Activated naive CD8-positive, alpha-beta T cell treated with anti-CD3 and anti-CD28 coated beads, Interleukin-2, amount 50 U/mL, for 24 hours (primary cell): ENCODE measurements at regions not wholly inside any gene's neighbourhood (a gene's known extent, or its start where the extent isn't known, plus 50 kb on each side); places are given as distances from the start of the nearest gene placed in this dataset.
A peak's percentile ranks its signal among the peaks of the same experiment; 100 is the strongest.

Experiments used
- ATAC-seq: fragments of 150-1000 bp; cut with Tn5 transposase; one replicate; pipeline ENCODE4 v1.10.0; 2021
- DNase-seq: peaks from one replicate; pipeline ENCODE4 v3.0.0; 2021
- H3K27ac Mint-ChIP-seq: one replicate; pipeline ENCODE4 v1.8.0; 2021; ENCODE audit warnings: mild to moderate bottlenecking, mixed read lengths
- H3K27me3 Mint-ChIP-seq: one replicate; pipeline ENCODE4 v1.8.0; 2021; ENCODE audit warnings: mixed read lengths
- H3K36me3 Mint-ChIP-seq: one replicate; pipeline ENCODE4 v1.8.0; 2021; ENCODE audit warnings: low read depth, mixed read lengths
- H3K4me1 Mint-ChIP-seq: one replicate; pipeline ENCODE4 v1.8.0; 2021; ENCODE audit warnings: mixed read lengths
- H3K4me3 Mint-ChIP-seq: one replicate; pipeline ENCODE4 v1.8.0; 2021; ENCODE audit warnings: mild to moderate bottlenecking, moderate library complexity, mixed read lengths
- H3K9me3 Mint-ChIP-seq: one replicate; pipeline ENCODE4 v1.8.0; 2021; ENCODE audit warnings: mixed read lengths

- no peak overlapping the region for H3K27ac Mint-ChIP-seq
- H3K4me1 Mint-ChIP-seq = peaks cover 7% of the 10 kb centered on the region
- H3K36me3 Mint-ChIP-seq = no peaks in the 10 kb centered on the region
- DNase-seq = no peak
- H3K4me3 Mint-ChIP-seq = no peak overlapping the region
- H3K9me3 Mint-ChIP-seq = peaks cover 8% of the 10 kb centered on the region
- no peaks in the 10 kb centered on the region for H3K27me3 Mint-ChIP-seq
- no peak for ATAC-seq
These were observed 133.5 kb upstream of the KL start for GRCh38 chr13:32882691-32883090.

GRCh38 chr13:32883474-32883873 is 132.7 kb upstream of the KL start:
- Mint-ChIP-seq H3K27ac (no peak overlapping the region), H3K27me3 (no peaks in the 10 kb centered on the region), H3K4me1 (peaks cover 7% of the 10 kb centered on the region), H3K36me3 (no peaks in the 10 kb centered on the region), H3K9me3 (peaks cover 11% of the 10 kb centered on the region), H3K4me3 (no peak overlapping the region)
- DNase-seq = no peak
- no peak for ATAC-seq

- ATAC-seq (no peak), DNase-seq (no peak)
- Mint-ChIP-seq H3K27ac (no peak overlapping the region), H3K27me3 (no peaks in the 10 kb centered on the region), H3K4me1 (no peaks in the 10 kb centered on the region), H3K4me3 (no peak overlapping the region), H3K9me3 (peaks cover 11% of the 10 kb centered on the region), H3K36me3 (no peaks in the 10 kb centered on the region)
These were observed 128.6 kb upstream of the KL start for GRCh38 chr13:32887617-32888016.

- no peak for ATAC-seq
- Mint-ChIP-seq H3K4me3 (no peak overlapping the region), H3K9me3 (peaks cover 11% of the 10 kb centered on the region), H3K27ac (no peak overlapping the region), H3K27me3 (peaks cover 5% of the 10 kb centered on the region), H3K4me1 (no peaks in the 10 kb centered on the region), H3K36me3 (no peaks in the 10 kb centered on the region)
- no peak for DNase-seq
These were observed 126.1 kb upstream of the KL start for GRCh38 chr13:32889986-32890565.

GRCh38 chr13:32893176-32893575 is 123.0 kb upstream of the KL start:
- H3K9me3 Mint-ChIP-seq = no peaks in the 10 kb centered on the region
- H3K4me3 Mint-ChIP-seq = no peak overlapping the region
- ATAC-seq (no peak), DNase-seq (no peak)
- no peaks in the 10 kb centered on the region for H3K4me1 Mint-ChIP-seq
- peaks cover 5% of the 10 kb centered on the region for H3K27me3 Mint-ChIP-seq
- no peak overlapping the region for H3K27ac Mint-ChIP-seq
- H3K36me3 Mint-ChIP-seq = no peaks in the 10 kb centered on the region

- Mint-ChIP-seq H3K27me3 (peaks cover 5% of the 10 kb centered on the region), H3K27ac (no peak overlapping the region), H3K36me3 (no peaks in the 10 kb centered on the region), H3K4me1 (no peaks in the 10 kb centered on the region), H3K4me3 (no peak overlapping the region), H3K9me3 (no peaks in the 10 kb centered on the region)
- DNase-seq (no peak), ATAC-seq (peak; percentile 43)
These were observed 121.6 kb upstream of the KL start for GRCh38 chr13:32894589-32895001.

- no peak overlapping the region for H3K4me3 Mint-ChIP-seq
- no peaks in the 10 kb centered on the region for H3K4me1 Mint-ChIP-seq
- DNase-seq = no peak
- H3K27me3 Mint-ChIP-seq = peaks cover 5% of the 10 kb centered on the region
- ATAC-seq = no peak
- no peak overlapping the region for H3K27ac Mint-ChIP-seq
- H3K36me3 Mint-ChIP-seq = no peaks in the 10 kb centered on the region
- peaks cover under 1% of the 10 kb centered on the region for H3K9me3 Mint-ChIP-seq
These were observed 120.9 kb upstream of the KL start for GRCh38 chr13:32895296-32895695.

GRCh38 chr13:32897296-32897695 is 118.9 kb upstream of the KL start:
- Mint-ChIP-seq H3K27me3 (peaks cover 5% of the 10 kb centered on the region), H3K36me3 (no peaks in the 10 kb centered on the region), H3K27ac (no peak overlapping the region), H3K4me3 (no peak overlapping the region), H3K9me3 (peaks cover 7% of the 10 kb centered on the region), H3K4me1 (no peaks in the 10 kb centered on the region)
- ATAC-seq (no peak), DNase-seq (no peak)

GRCh38 chr13:32902029-32902780 is 114.0 kb upstream of the KL start:
- H3K4me3 Mint-ChIP-seq = no peak overlapping the region
- ATAC-seq (no peak), DNase-seq (no peak)
- peaks cover 7% of the 10 kb centered on the region for H3K9me3 Mint-ChIP-seq
- no peaks in the 10 kb centered on the region for H3K27me3 Mint-ChIP-seq
- peaks cover 18% of the 10 kb centered on the region for H3K4me1 Mint-ChIP-seq
- H3K36me3 Mint-ChIP-seq = no peaks in the 10 kb centered on the region
- no peak overlapping the region for H3K27ac Mint-ChIP-seq

GRCh38 chr13:32902874-32903273 is 113.3 kb upstream of the KL start:
- DNase-seq (no peak), ATAC-seq (no peak)
- no peaks in the 10 kb centered on the region for H3K27me3 Mint-ChIP-seq
- peaks cover 18% of the 10 kb centered on the region for H3K4me1 Mint-ChIP-seq
- H3K9me3 Mint-ChIP-seq = peaks cover 7% of the 10 kb centered on the region
- no peak overlapping the region for H3K27ac Mint-ChIP-seq
- no peaks in the 10 kb centered on the region for H3K36me3 Mint-ChIP-seq
- H3K4me3 Mint-ChIP-seq = no peak overlapping the region

GRCh38 chr13:32903720-32904119 is 112.5 kb upstream of the KL start:
- no peak for ATAC-seq
- H3K36me3 Mint-ChIP-seq = no peaks in the 10 kb centered on the region
- no peaks in the 10 kb centered on the region for H3K27me3 Mint-ChIP-seq
- no peak overlapping the region for H3K27ac Mint-ChIP-seq
- H3K4me1 Mint-ChIP-seq = peaks cover 18% of the 10 kb centered on the region
- no peak for DNase-seq
- no peak overlapping the region for H3K4me3 Mint-ChIP-seq
- peaks cover 7% of the 10 kb centered on the region for H3K9me3 Mint-ChIP-seq

GRCh38 chr13:32904266-32904665 is 112.0 kb upstream of the KL start:
- H3K9me3 Mint-ChIP-seq = peaks cover 7% of the 10 kb centered on the region
- peaks cover 18% of the 10 kb centered on the region for H3K4me1 Mint-ChIP-seq
- H3K4me3 Mint-ChIP-seq = no peak overlapping the region
- H3K36me3 Mint-ChIP-seq = no peaks in the 10 kb centered on the region
- DNase-seq = no peak
- ATAC-seq = no peak
- no peak overlapping the region for H3K27ac Mint-ChIP-seq
- no peaks in the 10 kb centered on the region for H3K27me3 Mint-ChIP-seq

- DNase-seq = peak; percentile 7
- peak overlapping the region; percentile 85 for H3K27ac Mint-ChIP-seq
- ATAC-seq = peak; percentile 94
- H3K4me3 Mint-ChIP-seq = peak overlapping the region; percentile 69
- peaks cover 20% of the 10 kb centered on the region for H3K4me1 Mint-ChIP-seq
- H3K9me3 Mint-ChIP-seq = peaks cover 7% of the 10 kb centered on the region
- H3K36me3 Mint-ChIP-seq = no peaks in the 10 kb centered on the region
- no peaks in the 10 kb centered on the region for H3K27me3 Mint-ChIP-seq
These were observed 111.0 kb upstream of the KL start for GRCh38 chr13:32905063-32905863.

GRCh38 chr13:32905864-32906180 is 110.4 kb upstream of the KL start:
- Mint-ChIP-seq H3K4me3 (no peak overlapping the region), H3K9me3 (peaks cover 4% of the 10 kb centered on the region), H3K36me3 (no peaks in the 10 kb centered on the region), H3K4me1 (peaks cover 26% of the 10 kb centered on the region), H3K27ac (peak overlapping the region; percentile 85), H3K27me3 (no peaks in the 10 kb centered on the region)
- ATAC-seq (no peak), DNase-seq (no peak)

GRCh38 chr13:32907211-32907610 is 109.0 kb upstream of the KL start:
- no peak for ATAC-seq
- no peaks in the 10 kb centered on the region for H3K27me3 Mint-ChIP-seq
- peaks cover 30% of the 10 kb centered on the region for H3K4me1 Mint-ChIP-seq
- no peak for DNase-seq
- H3K4me3 Mint-ChIP-seq = no peak overlapping the region
- no peak overlapping the region for H3K27ac Mint-ChIP-seq
- no peaks in the 10 kb centered on the region for H3K9me3 Mint-ChIP-seq
- H3K36me3 Mint-ChIP-seq = no peaks in the 10 kb centered on the region
